Neural cell (in vitro differentiated cells): ENCODE measurements at regions not wholly inside any gene's neighbourhood (a gene's known extent, or its start where the extent isn't known, plus 50 kb on each side); places are given as distances from the start of the nearest gene placed in this dataset.

Experiments
- H2AFZ ChIP-seq: fragments of 200-600, 300-800 bp; sonication (generic), shearing (Covaris generic); 2 replicates; pipeline ENCODE4 v1.6.0; 2014; ENCODE audit warnings: low read depth, mild to moderate bottlenecking, antibody characterized with exemption, low read length, moderate library complexity
- H3F3A ChIP-seq: fragments of 200-600 bp; shearing (Covaris generic); 2 replicates; pipeline ENCODE4 v1.6.1; 2016; ENCODE audit warnings: mild to moderate bottlenecking, moderate library complexity, mixed read lengths, antibody characterized with exemption, low read length; ENCODE audit not compliant: insufficient read depth, poor library complexity, severe bottlenecking
- H3K27ac ChIP-seq: fragments of 200-600, 300-800 bp; sonication (generic), shearing (Covaris generic); 2 replicates; pipeline ENCODE4 v1.5.1; 2014; ENCODE audit warnings: mild to moderate bottlenecking, low read length, moderate library complexity
- H3K27me3 ChIP-seq: fragments of 300-800, 200-600 bp; sonication (generic), shearing (Covaris generic); 2 replicates; pipeline ENCODE4 v1.6.0; 2014; ENCODE audit warnings: mild to moderate bottlenecking, low read depth, low read length, moderate library complexity; ENCODE audit not compliant: insufficient read depth
- H3K36me3 ChIP-seq: fragments of 300-800, 200-600 bp; sonication (generic), shearing (Covaris generic); 2 replicates; pipeline ENCODE4 v1.5.1; 2014; ENCODE audit warnings: mild to moderate bottlenecking, antibody characterized with exemption, low read length, moderate library complexity; ENCODE audit not compliant: insufficient read depth
- H3K4me2 ChIP-seq: fragments of 300-800, 200-600 bp; sonication (generic), shearing (Covaris generic); 2 replicates; pipeline ENCODE4 v1.6.0; 2014; ENCODE audit warnings: mild to moderate bottlenecking, low read length
- H3K4me3 ChIP-seq: fragments of 300-800, 200-600 bp; sonication (generic), shearing (Covaris generic); 2 replicates; pipeline ENCODE4 v1.5.1; 2014; ENCODE audit warnings: mild to moderate bottlenecking, low read length, moderate library complexity
- H3K79me2 ChIP-seq: fragments of 200-600 bp; shearing (Covaris generic); replicated peaks from 2 replicates; pipeline ENCODE4 v1.6.0; 2014; ENCODE audit warnings: mild to moderate bottlenecking, low read length, moderate library complexity; ENCODE audit not compliant: insufficient read depth
- H3K9ac ChIP-seq: fragments of 300-800, 200-600 bp; sonication (generic), shearing (Covaris generic); 2 replicates; pipeline ENCODE4 v1.6.1; 2016; ENCODE audit warnings: mild to moderate bottlenecking, low read length, mixed read lengths
- H3K9me2 ChIP-seq: fragments of 200-600 bp; shearing (Covaris generic); 2 replicates; pipeline ENCODE4 v1.6.1; 2016; ENCODE audit warnings: mild to moderate bottlenecking, low read length, mixed read lengths; ENCODE audit not compliant: insufficient read depth
- H3K9me3 ChIP-seq: fragments of 200-600, 300-800 bp; sonication (generic), shearing (Covaris generic); 2 replicates; pipeline ENCODE4 v1.6.1; 2016; ENCODE audit warnings: mild to moderate bottlenecking, mixed run types, low read length, moderate library complexity, mixed read lengths
- H4K20me1 ChIP-seq: fragments of 200-600 bp; shearing (Covaris generic); 2 replicates; pipeline ENCODE4 v1.6.1; 2016; ENCODE audit warnings: mild to moderate bottlenecking, mixed run types; ENCODE audit not compliant: insufficient read depth
- CTCF ChIP-seq: fragments of 450-650 bp; IDR thresholded peaks from 2 replicates; pipeline ENCODE4 v1.5.1; 2014; ENCODE audit warnings: antibody characterized with exemption, mild to moderate bottlenecking, moderate library complexity; ENCODE audit not compliant: poor library complexity, severe bottlenecking
- EP300 ChIP-seq: fragments of 450-650 bp; conservative IDR thresholded peaks from 2 replicates; pipeline ENCODE4 v1.6.1; 2014; ENCODE audit warnings: antibody characterized with exemption, mild to moderate bottlenecking, moderate library complexity; ENCODE audit not compliant: poor library complexity, severe bottlenecking
- EZH2 ChIP-seq: fragments of 200-600, 300-800 bp; shearing (Covaris generic), sonication (generic); IDR thresholded peaks from 2 replicates; pipeline ENCODE4 v1.6.1; 2014; ENCODE audit warnings: antibody characterized with exemption, low read length, borderline replicate concordance, mild to moderate bottlenecking; ENCODE audit not compliant: insufficient read depth, poor library complexity, severe bottlenecking
- MXI1 ChIP-seq: fragments of 450-650 bp; conservative IDR thresholded peaks from 2 replicates; pipeline ENCODE4 v1.6.1; 2014; ENCODE audit warnings: antibody characterized with exemption, mild to moderate bottlenecking; ENCODE audit not compliant: poor library complexity, severe bottlenecking
- POLR2AphosphoS5 ChIP-seq: IDR thresholded peaks from 2 replicates; pipeline ENCODE4 v1.6.1; 2012
- RAD21 ChIP-seq: fragments of 450-650 bp; conservative IDR thresholded peaks from 2 replicates; pipeline ENCODE4 v1.6.1; 2014; ENCODE audit warnings: antibody characterized with exemption, mild to moderate bottlenecking, moderate library complexity
- REST ChIP-seq: IDR thresholded peaks from 2 replicates; pipeline ENCODE4 v1.6.1; 2012; ENCODE audit warnings: borderline replicate concordance
- SMC3 ChIP-seq: fragments of 450-650 bp; conservative IDR thresholded peaks from 2 replicates; pipeline ENCODE4 v1.6.1; 2014; ENCODE audit warnings: antibody characterized with exemption, mild to moderate bottlenecking, moderate library complexity; ENCODE audit not compliant: poor library complexity
- TAF1 ChIP-seq: IDR thresholded peaks from 2 replicates; pipeline ENCODE4 v1.6.1; 2012; ENCODE audit warnings: low read depth

- H3K9me2 ChIP-seq, result no peaks in the 10 kb centered on the region
- H3K27ac ChIP-seq, result no peak overlapping the region
- no peak overlapping the region for H3K9ac ChIP-seq
- no peaks in the 10 kb centered on the region for H3K27me3 ChIP-seq
- H4K20me1 ChIP-seq, result no peaks in the 10 kb centered on the region
- H3K9me3 ChIP-seq, result no peaks in the 10 kb centered on the region
- H3F3A ChIP-seq, result no peaks in the 10 kb centered on the region
- no peak overlapping the region for H2AFZ ChIP-seq
- H3K79me2 ChIP-seq, result no peaks in the 10 kb centered on the region
- H3K36me3 ChIP-seq, result no peaks in the 10 kb centered on the region
- H3K4me3 ChIP-seq, result no peak overlapping the region
- H3K4me2 ChIP-seq, result no peak overlapping the region
- TF ChIP-seq SMC3 (no peak), MXI1 (no peak), RAD21 (no peak), REST (no peak), EP300 (no peak), TAF1 (no peak), POLR2AphosphoS5 (no peak), CTCF (no peak), EZH2 (no peak)
Observed at GRCh38 chr2:145494441-145494840, 974.5 kb upstream of the ZEB2 start.

GRCh38 chr2:145488571-145488970 is 968.7 kb upstream of the ZEB2 start:
- TF ChIP-seq EZH2 (no peak), RAD21 (no peak), TAF1 (no peak), EP300 (no peak), MXI1 (no peak), CTCF (no peak), POLR2AphosphoS5 (no peak), SMC3 (no peak), REST (no peak)
- no peaks in the 10 kb centered on the region for H3K27me3 ChIP-seq
- H3K36me3 ChIP-seq, result no peaks in the 10 kb centered on the region
- no peak overlapping the region for H3K27ac ChIP-seq
- H3K9me2 ChIP-seq, result no peaks in the 10 kb centered on the region
- H3K9me3 ChIP-seq, result no peaks in the 10 kb centered on the region
- no peak overlapping the region for H3K4me3 ChIP-seq
- H3K9ac ChIP-seq, result no peak overlapping the region
- no peaks in the 10 kb centered on the region for H3K79me2 ChIP-seq
- no peaks in the 10 kb centered on the region for H3F3A ChIP-seq
- H4K20me1 ChIP-seq, result no peaks in the 10 kb centered on the region
- no peak overlapping the region for H2AFZ ChIP-seq
- no peak overlapping the region for H3K4me2 ChIP-seq
